HepG2 (cell line): ENCODE measurements at regions not wholly inside any gene's neighbourhood (a gene's known extent, or its start where the extent isn't known, plus 50 kb on each side); places are given as distances from the start of the nearest gene placed in this dataset.

Source experiments
- ATAC-seq: fragments of 200-7000 bp; cut with Tn5 transposase; 3 replicates; pipeline ENCODE4 v1.9.1; 2020; ENCODE audit warnings: mild to moderate bottlenecking, moderate library complexity
- BruUV-seq: library from RNA; stranded (reverse); fragments of 400-500 nt; replicated peaks from 2 replicates; lab custom pipeline; 2021; lab: Mats Ljungman, UMichigan
- CTCF ChIA-PET: fragments of 300-600 bp; formaldehyde crosslinking; extraction: SDS; loops from one replicate; lab custom pipeline; 2021; ENCODE audit warnings: low total read pairs, inconsistent platforms, low intra/inter-chr PET ratio; lab: Yijun Ruan, JAX
- POLR2A ChIA-PET: fragments of 350-600 bp; sonication (Branson Sonifier 250); formaldehyde crosslinking; loops from one replicate; lab custom pipeline; 2020; ENCODE audit warnings: antibody characterized with exemption, inconsistent platforms; lab: Yijun Ruan, JAX
- DNase-seq: peaks from one replicate; pipeline ENCODE4 v3.0.0-alpha.2; 2015; ENCODE audit warnings: low spot score
- FAIRE-seq: peaks from 3 replicates; lab custom pipeline; 2011; peaks lifted over from hg19 to GRCh38; lab: Jason Lieb, UNC
- H2AFZ ChIP-seq: one replicate; pipeline ENCODE4 v1.6.1; 2011; ENCODE audit warnings: low read length, inconsistent platforms
- H3K27ac ChIP-seq: fragments of 300-600 bp; 3 replicates; pipeline ENCODE4 v1.8.0; 2011; ENCODE audit warnings: mixed run types, mild to moderate bottlenecking, mixed read lengths, low read length, inconsistent platforms; ENCODE audit not compliant: insufficient read depth; ENCODE audit errors: extremely low read length
- H3K27me3 ChIP-seq, 2 experiments: fragments of 200-600 bp in 1 of 2; 2 replicates in 1 of 2; 3 replicates in 1 of 2; pipeline versions ENCODE4 v1.6.0 to v1.8.0; 2011; ENCODE audit warnings: low read length in 2 of 2, mild to moderate bottlenecking in 2 of 2, moderate library complexity in 2 of 2, inconsistent platforms in 1 of 2; ENCODE audit not compliant: insufficient read depth in 2 of 2, control insufficient read depth in 1 of 2
- H3K36me3 ChIP-seq, 2 experiments: fragments of 200-600 bp in 1 of 2; replicated peaks in 1 of 2; 2 replicates in 1 of 2; 3 replicates in 1 of 2; pipeline versions ENCODE4 v1.5.1 to v1.8.0; 2011; ENCODE audit warnings: low read length in 2 of 2, inconsistent platforms in 1 of 2; ENCODE audit not compliant: insufficient read depth in 2 of 2, control insufficient read depth in 1 of 2
- H3K4me1 ChIP-seq: 2 replicates; pipeline ENCODE4 v1.5.1; 2012; ENCODE audit warnings: low read length, inconsistent platforms; ENCODE audit not compliant: insufficient read depth
- H3K4me2 ChIP-seq: 2 replicates; pipeline ENCODE4 v1.6.0; 2011; ENCODE audit warnings: low read depth, low read length, inconsistent platforms
- H3K4me3 ChIP-seq, 3 experiments: fragments of 200-600 bp in 1 of 3; sonication (generic), shearing (Covaris generic) in 1 of 3; replicated peaks in 1 of 3; 2 replicates each; pipeline ENCODE4 v1.5.1; 2011 to 2016; ENCODE audit warnings: low read length in 3 of 3, inconsistent platforms in 2 of 3, low read depth in 2 of 3, mild to moderate bottlenecking in 2 of 3, control low read depth in 1 of 3, mixed read lengths in 1 of 3; ENCODE audit not compliant: insufficient read depth in 1 of 3
- H3K79me2 ChIP-seq: one replicate; pipeline ENCODE4 v1.6.1; 2011; ENCODE audit warnings: low read length, inconsistent platforms; ENCODE audit not compliant: insufficient read depth
- H3K9ac ChIP-seq: 2 replicates; pipeline ENCODE4 v1.6.0; 2011; ENCODE audit warnings: mild to moderate bottlenecking, low read depth, low read length, inconsistent platforms; ENCODE audit not compliant: insufficient read depth
- H3K9me3 ChIP-seq: 2 replicates; pipeline ENCODE4 v1.5.1; 2012; ENCODE audit warnings: mild to moderate bottlenecking, low read length
- H4K20me1 ChIP-seq: 2 replicates; pipeline ENCODE4 v1.6.0; 2011; ENCODE audit warnings: inconsistent platforms, mild to moderate bottlenecking, low read length, moderate library complexity; ENCODE audit not compliant: insufficient read depth
- HOXA5 ChIP-seq: sonication (generic); formaldehyde crosslinking; IDR thresholded peaks from 2 replicates; pipeline ENCODE4 v1.4.0; 2020; ENCODE audit warnings: missing genetic modification reagents
- MEIS1 ChIP-seq: sonication (generic); formaldehyde crosslinking; IDR thresholded peaks from 2 replicates; pipeline ENCODE4 v1.9.0; 2021; ENCODE audit warnings: mild to moderate bottlenecking, missing genetic modification reagents, moderate library complexity, borderline replicate concordance
- MIER3 ChIP-seq: IDR thresholded peaks from 2 replicates; pipeline ENCODE4 v1.6.1; 2016; ENCODE audit warnings: missing compliant biosample characterization, borderline replicate concordance
- PAWR ChIP-seq: sonication (generic); formaldehyde crosslinking; IDR thresholded peaks from 2 replicates; pipeline ENCODE4 v1.4.0; 2020; ENCODE audit warnings: missing genetic modification reagents, mild to moderate bottlenecking, borderline replicate concordance
- PHF5A ChIP-seq: IDR thresholded peaks from one replicate; pipeline ENCODE4 v1.6.1; 2018; ENCODE audit warnings: low read depth, missing genetic modification reagents; ENCODE audit not compliant: unreplicated experiment
- RCOR2 ChIP-seq: IDR thresholded peaks from 2 replicates; pipeline ENCODE4 v1.6.1; 2016; ENCODE audit warnings: missing biosample characterization, missing genetic modification reagents
- ZNF232 ChIP-seq: sonication (generic); formaldehyde crosslinking; IDR thresholded peaks from 2 replicates; pipeline ENCODE4 v1.4.0; 2020; ENCODE audit warnings: missing genetic modification reagents, borderline replicate concordance
- ZSCAN25 ChIP-seq: sonication (generic); formaldehyde crosslinking; IDR thresholded peaks from 2 replicates; pipeline ENCODE4 v1.8.0; 2022; ENCODE audit warnings: mild to moderate bottlenecking, missing genetic modification reagents
- WGBS: methylation state at CpG from one replicate; pipeline ENCODE4 v1.1.6; 2017; ENCODE audit warnings: low lambda C conversion rate; 5-methylcytosine and 5-hydroxymethylcytosine counted together
- in situ Hi-C: cut with HindIII; loops from 2 replicates; pipeline ENCODE4 v1.10.0; 2017; ENCODE audit warnings: low pct_unique_long_range_greater_than_20kb; ENCODE audit not compliant: extremely low pct_ligation_motif_present
- intact Hi-C: fragments of 100-400 bp; cut with micrococcal nuclease; formaldehyde crosslinking; loops from one replicate; pipeline ENCODE4 v1.10.0; 2022; ENCODE audit not compliant: unreplicated experiment
- TF ChIP-seq, protein P1 (sequence below): sonication (generic); formaldehyde crosslinking; IDR thresholded peaks from 2 replicates; pipeline ENCODE4 v1.5.0; 2020; ENCODE audit warnings: mild to moderate bottlenecking, missing genetic modification reagents, borderline replicate concordance
- TF ChIP-seq, protein P2 (sequence below): sonication (generic); formaldehyde crosslinking; IDR thresholded peaks from 2 replicates; pipeline ENCODE4 v1.5.0; 2020; ENCODE audit warnings: missing genetic modification reagents
- TF ChIP-seq, protein P3 (sequence below): sonication (generic); formaldehyde crosslinking; IDR thresholded peaks from 2 replicates; pipeline ENCODE4 v1.8.0; 2022; ENCODE audit warnings: mild to moderate bottlenecking, missing genetic modification reagents, moderate library complexity

DNA sequence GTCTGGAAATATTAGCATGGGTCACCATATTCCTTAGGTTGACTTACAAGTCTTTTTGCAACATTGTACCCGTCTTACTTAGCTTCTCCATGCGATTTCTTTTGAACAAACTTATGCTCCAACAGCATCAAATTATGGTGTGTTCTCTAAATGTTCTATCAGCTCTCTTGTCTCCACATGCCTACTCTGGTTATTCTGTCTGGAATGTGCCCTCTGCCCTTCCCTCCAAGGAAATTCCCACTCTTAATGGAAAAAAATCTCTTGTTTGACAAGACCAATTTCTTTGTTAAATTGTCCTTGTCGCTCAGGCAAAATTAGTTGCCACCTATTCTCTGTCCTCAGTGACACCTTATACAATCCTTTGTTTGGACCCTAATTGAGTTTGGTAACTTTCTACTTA lies 522.8 kb upstream of the LUZP2 start:
- CTCF ChIA-PET: no interaction called here
- no peak overlapping the region for H2AFZ ChIP-seq
- BruUV-seq: no TSS peak
- H4K20me1 ChIP-seq: no peaks in the 10 kb centered on the region
- no peaks in the 10 kb centered on the region for H3K9me3 ChIP-seq
- no peak overlapping the region for H3K27ac ChIP-seq
- intact Hi-C loops (no loop called here), in situ Hi-C loops (no loop called here)
- no peak overlapping the region for H3K4me2 ChIP-seq
- TF ChIP-seq HOXA5 (CRISPR knock-in tag) (no peak), RCOR2 (CRISPR knock-in tag) (no peak), PHF5A (CRISPR knock-in tag) (no peak), ZNF232 (no peak), MEIS1 (CRISPR knock-in tag) (no peak), ZSCAN25 (no peak), PAWR (CRISPR knock-in tag) (no peak), MIER3 (CRISPR knock-in tag) (no peak)
- TF ChIP-seq, protein P1, sequence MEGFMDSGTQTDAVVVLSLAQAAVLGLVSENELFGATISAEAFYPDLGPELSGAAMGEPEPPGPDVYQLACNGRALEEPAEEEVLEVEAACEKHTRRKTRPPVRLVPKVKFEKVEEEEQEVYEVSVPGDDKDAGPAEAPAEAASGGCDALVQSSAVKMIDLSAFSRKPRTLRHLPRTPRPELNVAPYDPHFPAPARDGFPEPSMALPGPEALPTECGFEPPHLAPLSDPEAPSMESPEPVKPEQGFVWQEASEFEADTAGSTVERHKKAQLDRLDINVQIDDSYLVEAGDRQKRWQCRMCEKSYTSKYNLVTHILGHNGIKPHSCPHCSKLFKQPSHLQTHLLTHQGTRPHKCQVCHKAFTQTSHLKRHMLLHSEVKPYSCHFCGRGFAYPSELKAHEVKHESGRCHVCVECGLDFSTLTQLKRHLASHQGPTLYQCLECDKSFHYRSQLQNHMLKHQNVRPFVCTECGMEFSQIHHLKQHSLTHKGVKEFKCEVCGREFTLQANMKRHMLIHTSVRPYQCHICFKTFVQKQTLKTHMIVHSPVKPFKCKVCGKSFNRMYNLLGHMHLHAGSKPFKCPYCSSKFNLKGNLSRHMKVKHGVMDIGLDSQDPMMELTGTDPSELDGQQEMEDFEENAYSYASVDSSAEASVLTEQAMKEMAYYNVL (CRISPR knock-in tag): no peak
- TF ChIP-seq, protein P2, sequence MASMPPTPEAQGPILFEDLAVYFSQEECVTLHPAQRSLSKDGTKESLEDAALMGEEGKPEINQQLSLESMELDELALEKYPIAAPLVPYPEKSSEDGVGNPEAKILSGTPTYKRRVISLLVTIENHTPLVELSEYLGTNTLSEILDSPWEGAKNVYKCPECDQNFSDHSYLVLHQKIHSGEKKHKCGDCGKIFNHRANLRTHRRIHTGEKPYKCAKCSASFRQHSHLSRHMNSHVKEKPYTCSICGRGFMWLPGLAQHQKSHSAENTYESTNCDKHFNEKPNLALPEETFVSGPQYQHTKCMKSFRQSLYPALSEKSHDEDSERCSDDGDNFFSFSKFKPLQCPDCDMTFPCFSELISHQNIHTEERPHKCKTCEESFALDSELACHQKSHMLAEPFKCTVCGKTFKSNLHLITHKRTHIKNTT: no peak
- TF ChIP-seq, protein P3, sequence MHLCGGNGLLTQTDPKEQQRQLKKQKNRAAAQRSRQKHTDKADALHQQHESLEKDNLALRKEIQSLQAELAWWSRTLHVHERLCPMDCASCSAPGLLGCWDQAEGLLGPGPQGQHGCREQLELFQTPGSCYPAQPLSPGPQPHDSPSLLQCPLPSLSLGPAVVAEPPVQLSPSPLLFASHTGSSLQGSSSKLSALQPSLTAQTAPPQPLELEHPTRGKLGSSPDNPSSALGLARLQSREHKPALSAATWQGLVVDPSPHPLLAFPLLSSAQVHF: no peak
- FAIRE-seq (no peak), DNase-seq (no peak), ATAC-seq (no peak)
- no peak overlapping the region for H3K9ac ChIP-seq
- no peaks in the 10 kb centered on the region for H3K27me3 ChIP-seq
- no peaks in the 10 kb centered on the region for H3K36me3 ChIP-seq
- H3K4me1 ChIP-seq: no peaks in the 10 kb centered on the region
- H3K79me2 ChIP-seq: no peaks in the 10 kb centered on the region
- H3K4me3 ChIP-seq: no peak overlapping the region
- WGBS: 2% methylated on average over 2 of the region's 3 CpGs
- POLR2A ChIA-PET: no interaction called here
